ENCODE measurements at regions not wholly inside any gene's neighbourhood (a gene's known extent, or its start where the extent isn't known, plus 50 kb on each side); places are given as distances from the start of the nearest gene placed in this dataset.
"Not testable (repeated sequence)": the region's sequence is repeated elsewhere in the genome, so short reads cannot be mapped to it uniquely, and the experiment has no call there.

GRCh38 chr15:92788793-92789192 lies 111.3 kb upstream of the CHD2 start:
- TF ChIP-seq TAF1, POLR2AphosphoS5, POLR2A, SPI1 (IDR thresholded peaks at IDR 0.05; ENCODE audit: low read depth, low read length): not testable (repeated sequence)

Data from GM12891 (cell line).